Upper lobe of left lung (tissue), 4 donors: ENCODE measurements at regions not wholly inside any gene's neighbourhood (a gene's known extent, or its start where the extent isn't known, plus 50 kb on each side); places are given as distances from the start of the nearest gene placed in this dataset.

Source experiments
- EP300 ChIP-seq, 4 donors: sonication (generic); formaldehyde crosslinking; IDR thresholded peaks; one replicate each; pipeline ENCODE4 v1.5.1; 2017; ENCODE audit warnings: antibody characterized with exemption in 4 of 4, control low read depth in 2 of 4
- POLR2A ChIP-seq, 4 donors: fragments of 450-650 bp; IDR thresholded peaks; one replicate each; pipeline ENCODE4 v1.5.1; 2016 to 2017; ENCODE audit warnings: antibody characterized with exemption in 4 of 4, mild to moderate bottlenecking in 2 of 4

DNA sequence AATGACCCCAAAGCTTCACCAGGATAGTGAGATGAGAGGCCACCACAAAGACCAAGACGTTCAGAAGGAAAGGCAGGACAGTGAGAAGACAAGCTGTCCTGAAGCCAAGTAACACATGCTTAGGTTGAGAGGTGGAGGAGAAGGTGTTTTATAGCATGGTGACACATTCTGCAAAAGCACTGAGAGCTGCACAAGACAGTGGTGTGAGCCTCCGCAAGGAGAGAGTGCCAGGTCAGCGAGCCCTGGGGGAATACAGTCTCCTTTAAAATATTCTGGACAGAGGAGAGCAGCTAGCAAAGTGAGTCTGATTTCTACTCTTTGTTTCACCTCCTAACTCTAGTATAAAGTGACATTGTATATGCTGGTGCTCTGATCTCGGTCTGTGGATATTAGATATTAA lies 68.0 kb upstream of the VKORC1L1 start:
- TF ChIP-seq EP300 (IDR thresholded peaks at IDR 0.05) (no peak), POLR2A (IDR thresholded peaks at IDR 0.05) (no peak)
